GM12892 (cell line): ENCODE measurements at regions not wholly inside any gene's neighbourhood (a gene's known extent, or its start where the extent isn't known, plus 50 kb on each side); places are given as distances from the start of the nearest gene placed in this dataset.
"Not testable (repeated sequence)": the region's sequence is repeated elsewhere in the genome, so short reads cannot be mapped to it uniquely, and the experiment has no call there.

Experiments
- DNase-seq: peaks from one replicate; pipeline ENCODE4 v3.0.0; 2011; ENCODE audit not compliant: insufficient read length
- FAIRE-seq: peaks from 2 replicates; lab custom pipeline; 2011; peaks lifted over from hg19 to GRCh38; lab: Jason Lieb, UNC
- POLR2A ChIP-seq: IDR thresholded peaks from 2 replicates; pipeline ENCODE4 v1.6.1; 2011; ENCODE audit warnings: low read depth, low read length, control low read depth
- POLR2AphosphoS5 ChIP-seq: IDR thresholded peaks from 2 replicates; pipeline ENCODE4 v1.6.1; 2011; ENCODE audit warnings: low read depth, low read length, control low read depth
- TAF1 ChIP-seq: IDR thresholded peaks from 2 replicates; pipeline ENCODE4 v1.6.1; 2011; ENCODE audit warnings: low read depth, mild to moderate bottlenecking, control low read depth, low read length, borderline replicate concordance

DNA sequence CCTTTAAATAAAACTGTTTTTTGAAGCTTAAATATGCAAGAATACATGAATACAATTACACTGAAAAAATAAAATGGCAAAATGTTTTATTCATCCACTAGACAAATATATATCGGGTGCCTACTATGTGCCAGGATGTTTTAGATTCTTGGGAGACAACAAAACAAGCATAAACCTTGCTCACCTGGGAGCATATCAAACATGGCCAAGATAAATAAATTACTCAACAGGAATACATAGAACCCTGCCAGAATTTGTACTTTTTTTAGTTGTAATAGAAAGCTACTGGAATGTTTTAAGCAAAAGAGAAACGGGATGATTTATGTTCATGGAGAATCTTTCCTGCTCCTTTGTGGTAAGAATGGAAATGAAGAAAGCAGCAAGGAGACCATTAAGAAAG is 2358.5 kb upstream of the PCDH20 start:
- no peak for TF ChIP-seq POLR2AphosphoS5
- TF ChIP-seq TAF1, result no peak
- no peak for TF ChIP-seq POLR2A
- FAIRE-seq, result no peak

DNA sequence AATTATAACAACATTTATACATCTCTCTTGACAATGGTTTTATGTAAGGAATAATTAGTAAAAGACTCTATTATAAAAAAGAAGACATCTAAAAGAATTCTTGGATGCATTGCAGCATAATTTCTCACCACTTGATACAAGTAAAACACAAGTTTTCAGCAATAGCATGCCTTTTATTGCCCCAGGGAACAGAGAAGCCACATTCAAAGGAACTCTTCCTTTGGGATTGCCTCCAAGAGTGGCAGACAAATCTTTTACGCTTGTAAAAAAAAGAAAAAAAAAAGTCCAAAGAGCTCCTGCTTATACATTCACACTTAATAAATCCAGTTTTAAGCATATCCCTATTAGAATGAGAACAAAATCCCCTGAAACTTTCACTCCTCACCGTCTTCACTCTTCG is 2357.8 kb upstream of the PCDH20 start:
- no peak for FAIRE-seq
- no peak for DNase-seq
- TF ChIP-seq POLR2A, result no peak

More for the DNA sequence above, 2358.5 kb upstream of the PCDH20 start:
- DNase-seq, result no peak

DNA sequence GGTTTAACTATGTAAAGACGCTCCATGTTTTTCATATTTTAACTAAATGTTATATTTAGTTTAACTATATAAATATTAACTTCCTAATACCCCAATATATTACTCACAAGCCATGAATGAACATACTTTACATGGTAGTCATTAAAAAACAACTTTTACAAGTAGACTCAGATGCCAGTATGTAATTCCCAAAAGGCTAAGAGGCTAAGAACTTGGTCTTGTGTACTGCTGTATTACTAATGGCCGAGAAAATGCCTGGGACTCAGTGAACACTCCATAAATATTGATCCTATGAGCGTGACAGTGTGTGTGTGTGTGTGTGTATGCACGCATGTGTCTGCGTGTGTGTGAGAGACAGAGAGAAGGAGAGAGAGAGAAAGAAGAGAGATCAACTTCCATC is 2342.0 kb upstream of the PCDH20 start:
- not testable (repeated sequence) for DNase-seq, FAIRE-seq

DNA sequence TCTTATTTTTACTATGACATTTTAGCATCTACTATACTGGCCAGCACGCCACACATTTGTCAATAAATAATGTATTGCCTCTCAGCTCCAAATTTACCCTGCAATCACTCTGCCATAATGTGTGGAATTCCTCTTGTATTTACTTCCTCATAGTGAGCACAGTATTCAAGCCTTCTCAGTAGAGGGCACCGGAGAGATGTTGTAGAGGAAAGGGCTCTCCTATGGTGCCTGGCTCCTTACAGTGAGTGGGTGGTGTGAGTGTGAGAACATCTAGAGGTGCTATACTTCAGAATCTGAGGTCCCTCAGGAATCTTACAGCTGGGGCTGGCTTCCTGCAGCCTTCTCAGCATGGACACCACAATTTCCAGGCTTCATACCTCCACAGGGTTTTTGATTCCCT is 2334.2 kb upstream of the PCDH20 start:
- not testable (repeated sequence) for FAIRE-seq, DNase-seq

DNA sequence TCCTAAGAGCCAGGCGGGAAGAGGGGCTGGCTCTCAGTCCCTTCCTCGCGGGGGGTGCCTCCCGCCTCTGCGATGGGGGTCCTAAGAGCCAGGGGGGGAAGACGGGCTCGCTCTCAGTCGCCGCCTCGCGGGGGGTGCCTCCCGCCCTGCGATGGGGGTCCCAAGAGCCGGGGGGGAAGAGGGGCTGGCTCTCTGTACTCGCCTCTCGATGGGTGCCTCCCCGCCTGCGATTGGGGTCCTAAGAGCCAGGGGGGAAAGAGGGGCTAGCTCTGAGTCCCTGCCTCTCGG is 2326.1 kb upstream of the PCDH20 start:
- not testable (repeated sequence) for FAIRE-seq, DNase-seq

DNA sequence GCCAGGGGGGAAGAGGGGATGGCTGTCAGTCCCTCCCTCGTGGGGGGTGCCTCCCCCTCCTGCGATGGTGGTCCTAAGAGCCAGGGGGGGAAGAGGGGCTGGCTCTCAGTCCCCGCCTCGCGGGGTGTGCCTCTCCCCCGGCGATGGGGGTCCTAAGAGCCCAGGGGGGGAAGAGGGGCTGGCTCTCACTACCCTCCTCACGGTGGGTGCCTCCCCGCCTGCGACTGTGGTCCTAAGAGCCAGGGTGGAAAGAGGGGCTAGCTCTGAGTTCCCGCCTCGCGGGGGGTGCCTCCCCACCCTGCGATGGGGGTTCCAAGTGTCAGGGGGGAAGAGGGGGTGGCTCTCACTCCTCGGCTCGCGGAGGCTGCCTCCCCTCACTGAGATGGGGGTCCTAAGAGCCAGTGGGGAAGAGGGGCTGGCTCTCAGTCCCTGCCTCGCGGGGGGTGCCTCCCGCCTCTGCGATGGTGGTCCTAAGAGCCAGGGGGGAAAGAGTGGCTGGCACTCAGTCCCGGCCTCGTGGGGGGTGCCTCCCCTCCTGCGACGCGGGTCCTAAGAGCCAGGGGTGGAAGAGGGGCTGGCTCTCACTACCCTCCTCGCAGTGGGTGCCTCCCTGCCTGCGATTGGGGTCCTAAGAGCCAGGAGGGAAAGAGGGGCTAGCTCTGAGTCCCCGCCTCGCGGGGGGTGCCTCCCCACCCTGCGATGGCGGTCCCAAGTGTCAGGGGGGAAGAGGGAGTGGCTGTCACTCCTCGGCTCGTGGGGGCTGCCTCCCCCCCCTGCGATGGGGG is 2325.6 kb upstream of the PCDH20 start:
- no peak for FAIRE-seq
- no peak for DNase-seq
- no peak for TF ChIP-seq POLR2A
- no peak for TF ChIP-seq POLR2AphosphoS5
- no peak for TF ChIP-seq TAF1

DNA sequence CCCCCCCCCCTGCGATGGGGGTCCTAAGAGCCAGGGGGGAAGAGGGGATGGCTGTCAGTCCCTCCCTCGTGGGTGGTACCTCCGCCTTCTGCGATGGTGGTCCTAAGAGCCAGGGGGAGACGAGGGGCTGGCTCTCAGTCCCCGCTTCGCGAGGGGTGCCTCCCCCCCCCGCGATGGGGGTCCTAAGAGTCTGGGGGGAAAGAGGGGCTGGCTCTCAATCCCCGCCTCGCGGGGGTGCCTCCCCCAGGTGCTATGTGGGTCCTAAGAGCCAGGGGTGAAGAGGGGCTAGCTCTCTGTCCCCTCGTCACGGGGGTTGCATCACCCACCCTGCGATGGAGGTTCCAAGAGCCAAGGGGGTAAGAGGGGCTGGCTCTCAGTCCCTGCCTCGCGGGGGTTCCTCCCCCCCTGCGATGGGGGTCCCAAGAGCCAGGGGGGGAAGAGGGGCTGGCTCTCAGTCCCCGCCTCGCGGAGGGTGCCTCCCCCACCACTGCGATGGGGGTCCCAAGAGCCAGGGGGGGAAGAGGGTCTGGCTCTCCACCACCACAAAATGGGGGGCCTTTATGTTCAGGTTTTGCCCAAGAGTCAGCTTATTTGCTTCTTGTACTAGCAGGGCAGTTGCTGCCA is 2323.6 kb upstream of the PCDH20 start:
- FAIRE-seq, DNase-seq: not testable (repeated sequence)

DNA sequence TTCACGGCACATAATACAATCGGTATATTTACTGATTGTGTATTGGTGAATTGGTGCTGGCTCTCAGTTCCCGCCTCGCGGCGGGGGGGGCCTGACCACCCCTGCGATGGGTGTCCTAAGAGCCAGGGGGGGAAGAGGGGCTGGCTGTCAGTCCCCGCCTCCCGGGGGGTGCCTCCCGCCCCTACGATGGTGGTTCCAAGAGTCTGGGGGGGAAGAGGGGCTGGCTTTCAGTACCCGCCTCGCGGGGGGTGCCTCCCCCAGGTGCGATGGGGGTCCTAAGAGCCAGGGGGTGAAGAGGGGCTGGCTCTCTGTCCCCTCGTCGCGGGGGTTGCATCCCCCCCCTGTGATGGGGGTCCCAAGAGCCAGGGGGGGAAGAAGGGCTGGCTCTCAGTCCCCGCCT is 2321.8 kb upstream of the PCDH20 start:
- DNase-seq (no peak), FAIRE-seq (no peak)
- no peak for TF ChIP-seq POLR2A
- no peak for TF ChIP-seq POLR2AphosphoS5
- TF ChIP-seq TAF1, result no peak

DNA sequence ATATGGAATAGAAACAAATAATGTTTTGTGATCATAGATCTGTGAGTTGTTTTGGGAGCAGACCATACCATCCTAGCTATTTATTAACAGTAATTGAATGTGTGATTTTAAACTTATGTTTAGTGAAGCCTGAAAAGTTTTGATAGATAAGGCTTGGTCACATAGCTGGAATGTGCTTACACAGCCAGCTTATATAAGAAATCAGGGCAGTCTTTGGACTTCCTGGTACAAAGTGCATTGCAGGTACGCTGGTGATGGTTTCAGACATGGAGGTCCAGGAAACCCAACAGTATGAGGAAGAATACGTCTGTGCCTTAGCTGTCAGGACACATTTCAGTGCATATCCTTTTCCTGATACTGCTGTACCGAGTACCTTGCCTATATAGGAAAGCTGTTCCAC is 2316.2 kb upstream of the PCDH20 start:
- TF ChIP-seq TAF1 (no peak), POLR2AphosphoS5 (no peak), POLR2A (no peak)
- DNase-seq (no peak), FAIRE-seq (no peak)

DNA sequence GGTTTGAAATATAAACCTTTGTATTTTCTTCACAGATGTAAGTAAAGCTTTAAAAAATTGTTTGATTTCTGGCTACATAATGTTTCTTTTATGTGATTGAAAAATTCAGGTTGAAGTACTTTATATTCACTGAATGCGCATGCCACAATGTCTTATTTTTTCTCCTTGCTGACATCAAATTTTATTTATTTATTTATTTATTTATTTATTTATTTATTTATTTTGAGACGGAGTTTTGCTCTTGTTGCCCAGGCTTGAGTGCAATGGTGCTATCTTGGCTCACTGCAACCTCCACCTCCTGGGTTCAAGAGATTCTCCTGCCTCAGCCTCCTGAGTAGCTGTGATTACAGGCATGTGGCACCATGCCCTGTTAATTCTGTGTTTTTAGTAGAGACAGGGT is 2296.5 kb upstream of the PCDH20 start:
- FAIRE-seq, DNase-seq: not testable (repeated sequence)

DNA sequence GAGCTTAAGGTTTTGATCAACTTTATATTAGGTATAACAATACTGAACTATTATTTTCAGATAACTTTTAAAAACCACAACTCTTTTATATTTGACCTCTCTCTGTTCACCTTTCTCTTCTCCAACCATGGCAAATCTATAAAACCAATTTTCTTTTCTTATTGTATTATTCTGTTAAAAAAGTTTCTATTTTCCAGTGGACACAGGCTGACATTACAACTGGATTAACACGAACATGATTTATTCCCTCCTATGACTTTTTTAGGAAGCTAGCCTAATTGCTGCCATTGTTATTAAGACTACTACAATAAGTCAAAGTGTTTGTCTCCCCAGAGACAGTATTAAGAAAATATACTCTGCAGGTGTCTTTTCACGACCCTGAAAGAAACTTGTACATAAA is 2291.1 kb upstream of the PCDH20 start:
- DNase-seq, result no peak
- no peak for FAIRE-seq
- TF ChIP-seq POLR2AphosphoS5 (no peak), TAF1 (no peak), POLR2A (no peak)

DNA sequence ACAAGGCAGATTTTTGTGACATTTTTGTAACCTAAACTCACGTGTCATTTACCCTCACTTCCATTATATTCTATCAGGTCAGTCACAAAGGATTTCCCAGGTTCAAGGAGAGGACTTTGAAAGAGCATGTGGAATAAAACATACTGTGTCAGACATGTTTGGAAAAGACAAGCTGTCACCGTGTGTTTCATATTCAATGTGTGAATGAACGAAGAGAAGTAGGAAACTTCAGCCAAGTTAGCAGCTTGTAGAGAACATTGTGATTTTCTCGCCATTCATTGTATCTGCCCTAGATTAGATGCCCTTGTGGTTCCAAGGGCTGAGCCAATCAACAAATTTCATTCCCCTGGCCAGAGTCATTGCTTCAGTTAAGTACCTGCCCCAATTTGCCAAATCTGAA is 2288.9 kb upstream of the PCDH20 start:
- no peak for DNase-seq
- TF ChIP-seq POLR2AphosphoS5 (no peak), POLR2A (no peak), TAF1 (no peak)
- no peak for FAIRE-seq

DNA sequence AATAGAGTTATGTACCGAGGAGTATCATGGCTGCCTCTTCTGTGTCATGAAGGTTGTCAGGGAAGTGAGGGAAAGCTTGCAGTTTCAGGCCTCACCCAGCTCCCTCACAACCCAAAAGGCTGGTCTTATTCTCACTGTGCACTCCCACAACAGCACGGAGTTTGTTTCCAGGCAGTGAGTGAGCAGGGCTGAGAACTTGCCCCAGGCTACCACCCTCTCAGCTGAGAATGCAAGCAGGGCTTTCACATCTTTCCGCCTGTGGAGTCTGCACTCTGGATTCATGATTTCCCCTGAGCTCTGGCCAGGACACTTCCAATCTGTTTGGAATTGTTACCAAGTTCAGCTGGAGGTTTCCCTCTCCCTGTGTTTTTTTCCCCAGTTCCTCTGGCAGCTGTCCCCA is 2284.7 kb upstream of the PCDH20 start:
- FAIRE-seq (no peak), DNase-seq (no peak)
- TF ChIP-seq TAF1, result no peak
- TF ChIP-seq POLR2AphosphoS5, result no peak
- no peak for TF ChIP-seq POLR2A
